Germinal center (tissue), 1 donor: ENCODE measurements at regions not wholly inside any gene's neighbourhood (a gene's known extent, or its start where the extent isn't known, plus 50 kb on each side); places are given as distances from the start of the nearest gene placed in this dataset.

Experiments
- DNase-seq: peaks from one replicate; pipeline ENCODE4 v3.0.0; 2012; ENCODE audit warnings: mixed read lengths, low spot score

- no peak for DNase-seq
Measured at GRCh38 chr9:28747351-28747985, 1174.2 kb upstream of the C9orf72 start.

GRCh38 chr9:28750136-28750535 lies 1176.9 kb upstream of the C9orf72 start:
- no peak for DNase-seq

GRCh38 chr9:28758341-28758740 lies 1185.1 kb upstream of the C9orf72 start:
- DNase-seq: no peak

- DNase-seq: no peak
Measured at GRCh38 chr9:28758971-28759370, 1185.7 kb upstream of the C9orf72 start.

GRCh38 chr9:28762167-28762566 lies 1188.9 kb upstream of the C9orf72 start:
- DNase-seq: no peak

GRCh38 chr9:28764532-28764931 lies 1191.3 kb upstream of the C9orf72 start:
- DNase-seq: no peak

- DNase-seq: no peak
Measured at GRCh38 chr9:28770226-28770625, 1196.9 kb upstream of the C9orf72 start.

GRCh38 chr9:28770827-28771226 lies 1197.5 kb upstream of the C9orf72 start:
- DNase-seq: no peak

GRCh38 chr9:28774433-28775235 lies 1201.4 kb upstream of the C9orf72 start:
- DNase-seq: no peak

- DNase-seq: no peak
Measured at GRCh38 chr9:28779243-28779642, 1206.0 kb upstream of the C9orf72 start.

GRCh38 chr9:28781481-28781880 lies 1208.2 kb upstream of the C9orf72 start:
- DNase-seq: no peak

GRCh38 chr9:28782630-28783029 lies 1209.3 kb upstream of the C9orf72 start:
- DNase-seq: no peak

GRCh38 chr9:28792716-28793115 lies 1219.4 kb upstream of the C9orf72 start:
- DNase-seq: no peak

GRCh38 chr9:28799876-28800275 lies 1226.6 kb upstream of the C9orf72 start:
- DNase-seq: no peak

GRCh38 chr9:28801144-28801799 lies 1228.0 kb upstream of the C9orf72 start:
- DNase-seq: no peak

- DNase-seq: no peak
Measured at GRCh38 chr9:28805197-28805596, 1231.9 kb upstream of the C9orf72 start.

GRCh38 chr9:28808042-28808441 lies 1234.8 kb upstream of the C9orf72 start:
- DNase-seq: no peak

- DNase-seq: no peak
Measured at GRCh38 chr9:28810388-28811075, 1237.3 kb upstream of the C9orf72 start.

- no peak for DNase-seq
Measured at GRCh38 chr9:28820741-28821140, 1247.5 kb upstream of the C9orf72 start.

GRCh38 chr9:28821240-28821639 lies 1248.0 kb upstream of the C9orf72 start:
- DNase-seq: no peak

GRCh38 chr9:28824432-28824963 lies 1251.2 kb upstream of the C9orf72 start:
- no peak for DNase-seq

- no peak for DNase-seq
Measured at GRCh38 chr9:28832168-28832770, 1259.0 kb upstream of the C9orf72 start.
